LNCaP clone FGC (cell line): ENCODE measurements at regions not wholly inside any gene's neighbourhood (a gene's known extent, or its start where the extent isn't known, plus 50 kb on each side); places are given as distances from the start of the nearest gene placed in this dataset.

Experiments
- DNase-seq: peaks from one replicate; pipeline ENCODE4 v3.0.0-alpha.2; 2011; ENCODE audit warnings: low read depth
- H3K4me3 ChIP-seq: 2 replicates; pipeline ENCODE4 v1.5.1; 2011; ENCODE audit warnings: mild to moderate bottlenecking, low read depth, low read length, control low read depth
- CTCF ChIP-seq: IDR thresholded peaks from 2 replicates; pipeline ENCODE4 v1.5.1; 2012; ENCODE audit warnings: mild to moderate bottlenecking; ENCODE audit not compliant: control insufficient read depth, insufficient read depth; ENCODE audit errors: extremely low read depth

- no peak for TF ChIP-seq CTCF
- H3K4me3 ChIP-seq: no peak overlapping the region
- DNase-seq: no peak
Measured at GRCh38 chr15:53346583-53346982, 412.9 kb downstream of the WDR72 start.

- TF ChIP-seq CTCF: no peak
- DNase-seq: no peak
- H3K4me3 ChIP-seq: no peak overlapping the region
Measured at GRCh38 chr15:53331328-53332190, 427.9 kb downstream of the WDR72 start.

GRCh38 chr15:53328341-53328740, 431.1 kb downstream of the WDR72 start:
- H3K4me3 ChIP-seq: no peak overlapping the region
- no peak for TF ChIP-seq CTCF
- no peak for DNase-seq

GRCh38 chr15:53324061-53324460, 435.4 kb downstream of the WDR72 start:
- DNase-seq: no peak
- no peak overlapping the region for H3K4me3 ChIP-seq
- TF ChIP-seq CTCF: no peak

GRCh38 chr15:53323191-53323590, 436.3 kb downstream of the WDR72 start:
- H3K4me3 ChIP-seq: no peak overlapping the region
- no peak for TF ChIP-seq CTCF
- no peak for DNase-seq

GRCh38 chr15:53320816-53321215, 438.6 kb downstream of the WDR72 start:
- TF ChIP-seq CTCF: no peak
- DNase-seq: no peak
- no peak overlapping the region for H3K4me3 ChIP-seq

- DNase-seq: no peak
- no peak overlapping the region for H3K4me3 ChIP-seq
- no peak for TF ChIP-seq CTCF
Measured at GRCh38 chr15:53312707-53313106, 446.8 kb downstream of the WDR72 start.
